Stimulated activated CD8-positive, alpha-beta memory T cell treated with anti-CD3 and anti-CD28 coated beads, Interleukin-4, amount 100 ng/mL, for 24 hours (primary cell): ENCODE measurements at regions not wholly inside any gene's neighbourhood (a gene's known extent, or its start where the extent isn't known, plus 50 kb on each side); places are given as distances from the start of the nearest gene placed in this dataset.
"Not testable (repeated sequence)": the region's sequence is repeated elsewhere in the genome, so short reads cannot be mapped to it uniquely, and the experiment has no call there.

Experiments
- DNase-seq: peaks from one replicate; pipeline ENCODE4 v3.0.0-alpha.2; 2020; ENCODE audit warnings: low read depth

DNA sequence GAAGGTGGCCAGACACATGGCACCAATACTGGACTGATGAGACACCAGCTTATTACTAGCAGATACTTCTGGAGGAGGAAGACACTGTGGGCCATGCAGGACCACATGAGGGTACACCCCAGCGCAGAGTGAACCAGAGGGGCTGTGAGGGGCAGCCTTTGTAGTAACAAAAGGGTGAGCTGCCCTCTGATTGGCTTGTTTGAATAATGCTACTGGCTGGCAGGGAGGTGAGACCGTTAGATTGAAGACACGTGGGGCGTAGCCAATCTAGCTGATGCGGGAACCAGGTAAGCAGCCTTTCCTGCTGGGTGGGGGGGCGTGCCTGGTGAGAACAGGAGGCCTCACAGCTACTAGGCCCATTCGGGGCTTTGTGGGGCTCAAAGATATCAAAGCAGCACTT, 102.8 kb upstream of the SEC14L1 start:
- no peak for DNase-seq

DNA sequence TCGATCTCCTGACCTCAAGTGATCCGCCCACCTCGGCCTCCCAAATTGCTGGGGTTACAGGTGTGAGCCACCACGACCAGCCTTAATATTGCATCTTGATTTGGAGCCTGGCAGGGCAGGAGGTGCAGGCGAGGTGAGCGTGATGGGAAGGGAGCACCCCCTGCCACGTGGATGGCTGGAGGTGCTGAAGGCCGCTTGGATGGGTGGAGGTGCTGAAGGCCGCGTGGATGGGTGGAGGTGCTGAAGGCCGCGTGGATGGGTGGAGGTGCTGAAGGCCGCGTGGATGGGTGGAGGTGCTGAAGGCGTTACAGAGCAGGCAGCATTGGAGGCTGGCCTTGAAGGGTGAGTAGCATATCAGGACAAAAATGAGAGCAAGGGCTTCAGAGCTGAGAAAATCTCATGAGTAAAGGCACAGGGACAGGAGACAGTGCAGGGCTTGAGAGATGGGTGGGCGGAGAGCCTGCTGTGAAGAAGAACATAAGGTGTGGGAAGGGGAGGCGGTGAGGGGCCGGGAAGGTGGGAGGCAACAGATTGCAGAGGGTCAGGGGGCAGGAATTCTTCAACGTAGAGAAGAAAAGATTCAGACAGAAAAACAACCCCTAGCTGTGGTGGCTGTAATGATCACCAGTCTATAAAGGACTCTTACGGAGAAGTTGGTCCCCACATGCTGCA, 101.7 kb upstream of the SEC14L1 start:
- DNase-seq = no peak

DNA sequence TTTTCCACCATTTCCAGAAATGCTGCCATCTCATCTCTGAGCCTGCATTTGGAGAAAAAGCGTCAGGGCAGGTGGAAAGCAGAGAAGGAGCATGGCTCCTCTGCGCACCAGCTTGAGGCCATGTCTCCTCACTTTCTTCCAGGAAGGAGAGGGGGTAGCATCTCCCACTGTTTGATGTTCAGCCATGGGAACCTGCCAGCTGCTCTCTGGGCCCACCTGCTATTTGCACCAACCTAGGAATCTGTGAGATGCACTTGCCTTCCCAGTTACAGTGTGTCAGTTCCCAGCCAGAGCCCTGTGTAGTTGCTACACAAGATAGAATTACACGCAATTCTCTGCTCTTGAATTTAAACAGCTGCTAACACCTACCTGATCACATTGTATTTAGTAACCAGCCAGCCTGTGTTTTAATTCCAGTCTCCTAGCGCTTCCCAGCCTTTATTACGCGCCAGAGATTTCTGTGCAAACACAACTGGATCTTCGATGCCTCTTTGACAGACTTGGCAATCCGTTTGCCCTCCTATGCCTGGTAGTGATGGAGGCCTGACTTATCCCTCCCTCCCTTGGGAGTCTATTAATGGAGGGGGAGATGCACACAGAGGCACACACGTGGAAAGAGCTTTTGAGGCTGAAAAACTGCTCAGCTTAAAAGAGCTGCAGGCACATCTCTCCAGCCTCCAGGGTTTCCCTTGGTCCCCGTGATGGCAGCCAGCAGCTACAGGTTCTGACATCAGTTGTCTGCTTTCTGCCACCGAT, 98.1 kb upstream of the SEC14L1 start:
- DNase-seq = no peak

DNA sequence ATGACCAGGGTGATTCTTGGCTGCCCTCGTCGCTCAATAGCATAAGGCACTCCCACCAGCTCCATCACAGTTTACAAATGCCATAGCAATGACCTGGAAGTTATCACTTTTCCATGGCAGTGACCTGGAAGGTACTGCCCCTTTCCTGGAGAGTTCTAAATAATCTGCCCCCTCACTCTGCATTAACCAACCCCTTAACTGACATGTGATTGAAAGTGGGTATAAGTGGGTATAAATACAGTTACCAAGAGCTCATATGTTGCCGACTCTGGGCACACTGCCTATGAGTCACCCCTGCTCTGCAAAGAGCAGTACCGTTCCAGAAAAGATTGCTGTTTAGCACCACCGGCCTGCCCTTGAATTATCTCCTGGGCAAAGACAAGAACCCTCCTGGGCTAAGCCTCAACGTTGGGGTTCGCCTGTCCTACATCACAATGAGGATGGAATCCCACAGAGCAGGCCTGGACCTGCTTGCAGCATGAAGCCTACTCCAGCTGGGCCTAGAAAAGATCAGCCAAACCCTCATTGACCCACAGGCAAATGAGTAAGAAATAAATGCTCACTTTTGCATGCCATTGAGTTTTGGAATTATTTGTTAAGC, 95.2 kb upstream of the SEC14L1 start:
- no peak for DNase-seq

DNA sequence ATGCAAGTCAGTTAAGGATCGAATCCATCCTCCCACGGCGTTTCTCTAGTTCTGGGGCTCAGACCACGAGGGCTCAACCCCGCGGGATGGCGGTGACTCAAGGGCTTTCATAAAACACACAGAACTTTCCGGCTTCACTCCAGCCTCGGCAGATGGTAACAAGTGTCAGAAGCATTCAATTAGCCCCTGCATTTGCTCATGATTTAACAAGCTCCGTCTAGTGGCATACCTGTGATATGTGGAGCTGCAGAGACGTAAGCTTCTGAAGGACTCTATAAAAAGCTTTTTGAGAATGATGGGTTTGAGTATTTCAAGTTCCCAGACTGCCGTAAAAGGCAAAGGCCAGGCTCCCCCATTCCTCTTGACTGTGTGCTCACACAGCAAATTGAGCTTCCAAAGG, 91.3 kb upstream of the SEC14L1 start:
- DNase-seq = no peak

DNA sequence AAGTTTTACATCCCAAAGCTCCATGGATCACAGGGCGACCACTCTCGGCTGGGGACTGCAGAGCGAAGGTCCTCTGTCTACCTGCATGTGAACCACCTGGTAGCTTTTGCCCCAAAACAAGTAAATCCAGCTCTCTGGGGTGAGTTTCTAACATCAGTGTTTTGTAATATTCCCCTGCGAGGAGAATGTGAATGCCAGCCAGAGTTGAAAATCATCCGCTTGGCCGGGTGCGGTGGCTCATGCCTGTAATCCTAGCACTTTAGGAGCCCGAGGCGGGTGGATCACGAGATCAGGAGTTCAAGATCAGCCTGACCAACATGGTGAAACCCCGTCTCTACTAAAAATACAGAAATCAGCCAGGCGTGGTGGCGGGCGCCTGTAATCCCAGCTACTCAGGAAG, 89.9 kb upstream of the SEC14L1 start:
- DNase-seq = not testable (repeated sequence)

DNA sequence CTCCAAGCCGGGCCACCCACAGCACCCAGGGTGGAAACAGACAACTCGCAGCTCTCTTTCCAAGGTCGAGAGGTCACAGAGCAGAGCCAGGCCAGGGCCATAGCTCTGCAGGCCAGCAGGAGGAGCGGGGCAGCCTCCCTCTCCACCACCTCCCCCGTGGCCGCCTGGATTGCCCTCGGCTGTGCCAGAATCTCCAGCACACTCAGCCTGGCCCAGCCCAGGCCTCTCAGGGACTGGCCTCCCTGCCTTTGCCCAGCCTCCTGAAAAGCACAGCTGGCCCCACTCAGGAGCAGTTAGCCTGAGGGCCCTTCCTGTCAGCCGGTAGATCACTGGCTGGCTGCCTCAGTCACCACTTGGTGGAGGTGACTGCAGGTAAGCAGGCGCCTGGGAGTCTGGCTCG, 85.8 kb upstream of the SEC14L1 start:
- no peak for DNase-seq

DNA sequence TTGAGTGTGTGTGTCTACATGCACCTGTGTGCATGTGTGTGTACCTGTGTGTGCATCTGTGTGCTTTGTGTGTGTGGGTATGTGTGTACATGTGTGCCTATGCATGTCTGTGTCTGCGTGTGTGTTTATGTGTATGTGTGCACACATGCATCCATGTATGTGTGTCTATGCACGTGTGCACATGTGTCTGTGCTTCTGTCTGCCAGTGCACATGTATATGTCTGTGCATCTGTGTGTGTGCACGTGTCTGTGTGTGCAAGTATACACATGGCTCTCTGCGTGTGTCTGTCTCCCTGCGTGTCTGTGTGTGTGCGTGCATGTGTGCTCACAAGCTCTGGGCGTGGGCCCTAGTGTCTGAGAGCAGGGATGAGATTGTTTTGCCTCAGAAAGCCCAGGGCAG, 85.3 kb upstream of the SEC14L1 start:
- no peak for DNase-seq

DNA sequence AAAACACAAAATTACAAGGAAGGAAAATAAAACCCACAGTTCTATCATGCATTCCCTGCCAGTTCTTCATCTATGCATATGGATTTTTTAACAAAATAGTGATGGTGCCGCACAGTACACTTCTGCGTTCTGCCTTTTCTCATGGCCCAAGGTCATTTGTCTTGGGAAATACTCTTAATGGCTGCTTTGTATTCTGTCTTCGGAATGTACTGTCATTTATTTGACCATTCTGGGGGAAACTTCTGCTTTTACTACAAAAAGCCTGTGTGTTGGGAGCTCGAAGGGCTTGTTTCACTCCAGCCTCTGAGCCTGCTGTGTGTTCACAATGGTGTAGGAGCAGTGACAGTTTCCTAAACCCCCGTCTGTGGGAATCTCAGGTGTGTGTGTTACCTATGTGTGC, 82.8 kb upstream of the SEC14L1 start:
- DNase-seq = no peak

DNA sequence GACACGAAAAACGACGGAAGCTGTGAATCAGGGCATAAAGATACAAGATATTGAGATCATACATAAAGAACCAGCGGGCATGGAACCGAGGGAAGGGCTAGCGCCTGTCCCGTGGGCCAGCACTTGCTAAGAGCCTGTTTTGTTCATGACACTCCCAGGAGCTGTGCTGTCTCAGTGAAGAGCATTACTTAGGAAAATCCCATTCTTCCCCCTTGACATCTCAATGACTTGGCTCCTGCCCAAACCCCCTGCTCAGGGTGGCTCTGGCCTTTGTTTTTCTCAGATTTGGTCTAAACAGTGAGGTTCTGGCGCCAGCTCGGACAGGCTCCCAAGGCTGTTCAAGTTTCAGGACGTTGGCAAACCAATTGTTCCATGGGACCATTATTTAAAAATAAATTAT, 79.1 kb upstream of the SEC14L1 start:
- DNase-seq = no peak

DNA sequence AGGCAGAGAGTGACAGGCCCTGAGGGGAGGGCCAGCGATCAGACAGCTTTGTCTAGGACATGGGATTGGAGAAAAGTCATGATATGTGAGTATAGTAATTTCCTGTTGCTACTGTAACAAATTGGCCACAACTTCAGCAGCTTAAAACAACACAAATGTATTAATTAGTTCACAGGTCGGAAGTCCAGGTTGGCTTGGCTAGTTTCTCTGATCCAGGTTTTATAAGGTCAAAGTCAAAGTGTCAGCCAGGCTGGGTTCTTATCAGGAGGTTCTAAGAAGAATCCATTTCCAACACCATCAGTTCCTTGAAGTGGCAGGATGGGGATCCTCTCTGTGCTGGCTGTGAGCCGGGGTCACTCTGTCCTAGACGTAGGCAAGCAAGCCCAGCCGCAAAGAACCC, 76.2 kb upstream of the SEC14L1 start:
- DNase-seq = no peak

DNA sequence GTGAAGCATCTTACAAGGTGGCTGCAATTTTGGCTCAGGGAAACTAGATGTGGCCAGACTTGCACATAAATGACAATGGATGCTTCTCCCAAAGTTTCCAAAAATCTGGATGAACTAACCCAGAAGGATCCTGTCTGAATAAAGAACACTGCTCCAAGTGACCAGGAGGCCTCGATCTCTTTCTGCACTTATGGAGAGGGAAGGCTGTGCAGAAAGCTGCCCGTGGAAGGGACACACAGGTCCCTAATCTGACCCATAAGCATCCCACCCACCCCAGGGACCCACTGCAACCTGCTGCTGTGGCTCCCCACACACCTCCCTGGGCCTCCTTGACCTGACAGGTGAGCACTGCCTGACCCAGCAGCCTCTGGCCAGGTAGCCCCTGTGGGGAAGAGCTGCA, 74.6 kb upstream of the SEC14L1 start:
- DNase-seq = no peak

DNA sequence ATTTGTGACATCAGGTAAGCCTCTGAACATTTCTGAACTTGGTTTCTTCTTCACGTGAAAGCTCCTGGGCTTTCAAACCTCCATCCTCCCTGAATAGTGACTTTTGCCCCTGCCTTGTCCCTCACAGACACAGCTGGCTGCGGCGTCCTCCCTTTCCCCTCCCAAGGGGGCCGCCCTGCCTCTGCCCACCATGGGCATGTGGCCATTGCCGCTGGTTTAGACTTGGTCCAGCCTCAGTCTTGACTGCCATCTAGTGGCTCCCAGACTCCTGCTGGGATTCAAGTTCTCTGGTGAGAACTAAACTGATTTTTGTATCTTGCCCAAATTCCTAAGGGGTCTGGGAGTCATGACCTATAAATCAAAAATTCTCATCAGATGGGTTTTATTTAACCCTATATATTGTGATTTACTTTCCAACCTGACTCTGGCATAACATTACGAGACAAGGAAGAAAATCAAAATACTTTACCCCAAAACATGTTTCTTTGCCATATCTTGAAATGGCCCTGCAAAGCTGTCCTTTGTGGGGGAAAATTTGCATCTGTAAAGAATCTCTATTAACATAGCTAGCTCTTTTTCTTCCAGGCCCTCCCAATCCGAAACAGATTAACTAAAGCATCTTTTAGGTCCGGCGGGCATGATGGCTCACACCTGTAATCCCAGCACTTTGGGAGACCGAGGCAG, 73.9 kb upstream of the SEC14L1 start:
- DNase-seq = peak; percentile 15

DNA sequence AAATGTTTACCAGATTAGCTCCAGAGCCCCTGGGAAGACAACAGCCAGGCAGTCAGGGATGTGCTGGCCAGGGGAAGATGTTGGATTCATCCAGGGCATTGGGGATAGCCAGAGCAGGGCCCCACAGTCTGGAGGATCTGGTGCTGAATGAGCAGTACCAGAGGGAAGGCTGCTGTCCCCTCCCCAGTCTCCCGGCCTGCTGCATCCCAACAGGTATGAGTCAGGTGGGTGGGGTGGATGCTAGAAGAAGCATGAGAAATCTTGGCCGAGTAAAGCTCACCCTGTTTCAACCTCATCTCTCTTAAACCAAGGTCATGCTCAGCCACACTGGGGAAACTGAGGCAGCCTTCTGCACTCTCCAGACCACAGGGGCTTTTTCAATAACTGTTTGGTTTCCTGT, 71.9 kb upstream of the SEC14L1 start:
- DNase-seq = no peak

DNA sequence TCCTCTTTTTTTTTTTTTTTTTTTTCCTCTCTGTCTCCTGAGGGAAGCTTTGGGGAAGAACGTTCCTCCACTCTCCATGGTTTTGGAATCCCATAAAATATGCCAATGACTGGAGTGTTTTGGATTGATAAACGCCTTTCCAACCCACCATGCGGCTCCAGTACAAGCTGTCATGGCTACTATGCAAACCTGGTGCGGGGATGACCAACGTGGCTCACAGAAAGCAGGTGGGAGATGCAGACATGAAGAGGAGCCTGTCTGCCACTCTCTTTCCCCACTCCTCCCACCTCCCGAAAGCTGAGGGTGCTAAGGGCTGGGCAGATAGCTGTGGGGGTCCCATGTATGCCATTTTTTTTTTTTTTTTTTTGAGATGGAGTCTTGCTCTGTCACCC, 69.9 kb upstream of the SEC14L1 start:
- no peak for DNase-seq

DNA sequence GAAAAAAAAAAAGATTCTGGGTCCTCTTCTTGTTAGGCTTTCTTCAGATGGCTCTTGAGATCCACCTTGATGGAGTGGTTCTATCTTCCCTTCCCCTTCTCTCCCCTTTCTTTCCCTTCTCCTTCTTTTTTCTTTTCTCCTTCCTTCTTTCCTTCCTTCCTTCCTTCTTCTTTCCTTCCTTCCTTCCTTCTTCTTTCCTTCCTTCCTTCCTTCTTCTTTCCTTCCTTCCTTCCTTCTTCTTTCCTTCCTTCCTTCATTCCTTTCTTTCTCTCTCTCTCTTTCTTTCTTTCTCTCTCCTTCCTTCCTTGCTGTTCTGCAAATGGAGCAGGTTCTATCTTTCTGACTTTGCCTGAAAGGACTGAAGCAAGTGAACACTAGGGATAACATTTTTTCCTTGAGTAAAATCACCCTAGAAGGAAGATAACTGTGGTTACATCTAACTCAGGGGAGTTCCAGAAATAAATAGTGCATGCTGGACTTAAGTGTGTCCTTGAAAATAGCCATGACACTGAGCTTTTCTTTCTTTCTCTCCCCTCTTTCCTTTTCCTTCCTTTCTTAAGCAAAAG, 68.8 kb upstream of the SEC14L1 start:
- DNase-seq = no peak

DNA sequence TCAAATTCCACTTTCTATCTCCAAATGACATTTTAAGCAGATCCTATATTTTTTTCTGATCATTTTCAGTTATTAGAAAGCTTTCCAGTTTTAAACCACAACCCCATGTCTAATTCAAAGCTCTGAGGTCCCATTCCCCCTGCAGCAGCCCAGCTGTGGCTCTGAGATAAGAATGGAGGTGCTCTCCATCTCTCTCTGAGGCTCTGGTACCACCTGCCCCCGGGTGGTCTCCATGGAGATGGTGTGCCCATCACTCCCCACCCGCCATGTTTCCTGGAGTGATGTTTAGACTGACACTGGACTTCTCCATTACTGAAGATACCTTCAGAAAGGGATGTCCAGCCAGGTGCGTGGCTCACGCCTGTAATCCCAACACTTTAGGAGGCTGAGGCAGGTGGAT, 68.1 kb upstream of the SEC14L1 start:
- DNase-seq = no peak

DNA sequence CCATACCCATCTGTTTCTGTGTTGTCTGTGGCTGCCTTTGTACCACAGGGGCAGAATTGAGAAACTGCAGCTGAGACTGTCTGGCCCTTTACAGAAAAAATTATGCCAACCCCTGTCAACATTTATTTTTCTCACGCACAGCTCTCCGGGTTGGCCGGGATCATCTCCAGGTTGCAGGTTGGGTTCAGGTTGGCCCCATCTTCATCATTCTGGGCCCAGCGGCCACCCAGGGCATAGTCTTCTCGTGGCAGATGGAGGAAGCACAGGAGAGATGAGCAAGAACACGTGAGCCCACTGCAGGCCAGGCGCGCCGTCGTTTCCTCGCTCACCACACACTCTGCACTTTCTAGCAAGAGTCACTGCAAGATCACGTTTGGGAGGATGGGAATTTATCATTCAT, 66.1 kb upstream of the SEC14L1 start:
- no peak for DNase-seq

DNA sequence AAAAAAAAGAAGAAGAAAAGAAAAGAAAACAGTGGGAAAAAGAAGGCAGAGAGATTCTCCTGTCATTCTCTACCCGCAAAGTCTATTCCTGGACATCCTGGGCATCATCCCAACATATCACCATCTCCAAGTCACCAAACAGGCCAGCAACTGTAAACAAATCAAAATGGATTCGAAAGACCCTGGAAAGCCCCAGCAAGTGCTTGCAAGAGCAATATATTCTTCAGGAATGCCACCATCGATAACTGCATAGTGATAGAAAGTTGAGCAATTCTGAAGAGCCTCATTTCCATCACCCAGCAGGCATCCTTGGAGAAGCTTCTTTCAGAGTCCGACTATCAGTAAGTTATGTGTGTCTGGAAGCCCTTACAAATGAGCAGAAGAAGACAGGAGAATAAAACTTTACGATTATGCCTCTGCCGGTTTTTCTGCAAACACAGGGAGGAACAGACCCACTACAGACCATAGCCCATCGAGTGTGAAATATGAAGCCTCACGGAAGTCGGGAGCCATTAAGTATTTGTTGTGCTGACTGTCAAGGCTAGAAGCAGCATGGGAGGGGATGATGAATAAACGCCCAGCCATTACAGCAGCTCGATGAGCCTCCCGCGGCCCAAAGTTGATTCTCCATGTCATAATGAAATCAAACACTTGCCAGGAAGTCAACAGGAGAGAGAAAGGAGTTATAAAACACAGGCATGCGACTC, 64.5 kb upstream of the SEC14L1 start:
- no peak for DNase-seq

DNA sequence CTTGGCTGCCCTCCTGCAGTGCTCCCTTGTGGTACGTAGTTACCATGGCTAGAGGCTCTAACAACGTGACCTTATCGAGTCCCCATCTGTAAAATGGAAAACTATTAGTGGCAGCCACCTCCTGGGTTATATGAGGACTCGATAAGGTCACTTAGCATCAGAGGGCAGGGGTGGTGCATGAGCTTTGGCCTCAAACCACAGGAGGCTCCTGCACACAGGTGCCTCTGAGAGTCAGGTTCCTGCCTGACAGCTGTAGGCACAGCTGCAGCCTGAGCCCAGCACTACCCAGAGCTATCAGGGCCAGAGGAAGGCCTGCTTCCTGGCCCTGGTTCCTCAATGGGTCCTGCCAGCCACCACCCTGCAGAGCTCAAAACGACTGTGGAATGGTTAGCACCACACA, 57.2 kb upstream of the SEC14L1 start:
- no peak for DNase-seq

DNA sequence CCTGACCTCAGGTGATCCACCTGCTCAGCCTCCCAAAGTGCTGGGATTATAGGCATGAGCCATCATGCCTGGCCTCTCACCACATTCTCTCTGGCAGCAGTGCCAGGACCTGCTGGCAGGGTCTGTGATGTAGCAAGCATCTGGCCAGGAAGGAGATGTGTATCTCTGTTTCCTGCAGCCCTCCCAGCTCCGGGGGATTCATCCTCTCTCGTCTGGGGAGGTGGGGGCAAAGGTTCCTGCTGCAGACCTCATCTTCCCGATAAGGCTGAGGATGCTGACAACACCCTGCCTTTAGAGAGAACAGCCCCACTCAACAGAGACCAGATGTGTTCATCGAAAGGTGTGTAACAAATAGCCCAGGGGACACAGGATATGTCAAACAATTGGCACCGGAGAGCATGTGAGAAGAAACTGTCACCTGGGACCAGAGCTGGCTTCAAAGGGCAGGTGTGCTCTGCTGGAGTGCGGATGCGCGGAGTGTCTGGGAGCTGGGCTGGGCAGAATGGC, 54.8 kb upstream of the SEC14L1 start:
- no peak for DNase-seq
